Kidney tubule cell (primary cell): ENCODE measurements at regions not wholly inside any gene's neighbourhood (a gene's known extent, or its start where the extent isn't known, plus 50 kb on each side); places are given as distances from the start of the nearest gene placed in this dataset.

Source experiments
- DNase-seq: peaks from one replicate; pipeline ENCODE4 v3.0.0-alpha.2; 2018; ENCODE audit warnings: low spot score

DNA sequence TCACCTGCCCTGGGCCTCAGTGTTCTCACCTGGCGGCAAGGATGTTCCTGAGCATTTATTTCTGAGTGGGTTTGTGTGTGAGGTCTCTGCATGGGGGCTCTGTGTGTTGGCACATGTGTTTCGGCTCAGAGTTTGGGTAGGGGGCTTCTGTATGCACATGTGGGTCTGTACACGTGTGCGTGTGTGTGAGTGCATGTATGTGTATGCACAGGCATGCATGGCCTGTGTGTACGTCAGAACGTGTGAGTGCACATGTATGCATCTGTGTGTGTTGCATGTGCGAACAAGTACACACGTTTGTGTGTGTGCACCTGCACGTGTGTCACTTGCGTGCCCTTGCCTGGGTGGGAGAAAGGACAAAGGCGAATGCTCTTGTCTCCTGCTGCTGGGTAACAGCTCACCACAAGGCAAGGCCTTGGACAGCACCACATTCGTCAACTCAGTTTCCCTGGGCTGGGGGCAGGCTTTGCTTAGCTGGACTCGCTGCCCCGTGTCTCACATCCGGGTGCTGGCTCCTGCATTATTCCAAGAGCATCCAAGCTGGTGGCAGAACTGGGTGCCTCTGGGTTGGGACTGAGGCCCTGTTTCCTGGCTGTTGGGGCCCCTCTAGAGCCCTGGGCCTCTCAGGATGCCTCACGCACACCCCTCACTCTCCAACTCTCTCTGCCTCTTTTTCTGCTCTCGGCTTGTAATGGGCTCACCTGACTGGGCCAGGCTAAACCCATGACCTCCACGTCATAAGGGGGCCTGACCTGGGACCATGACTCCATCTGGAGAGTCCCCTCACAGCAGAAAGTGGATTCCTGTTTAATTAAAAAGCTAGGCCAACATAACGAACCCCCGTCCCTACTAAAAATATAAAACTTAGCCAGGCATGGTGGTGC is 153.6 kb upstream of the C14orf180 start:
- DNase-seq: no peak

DNA sequence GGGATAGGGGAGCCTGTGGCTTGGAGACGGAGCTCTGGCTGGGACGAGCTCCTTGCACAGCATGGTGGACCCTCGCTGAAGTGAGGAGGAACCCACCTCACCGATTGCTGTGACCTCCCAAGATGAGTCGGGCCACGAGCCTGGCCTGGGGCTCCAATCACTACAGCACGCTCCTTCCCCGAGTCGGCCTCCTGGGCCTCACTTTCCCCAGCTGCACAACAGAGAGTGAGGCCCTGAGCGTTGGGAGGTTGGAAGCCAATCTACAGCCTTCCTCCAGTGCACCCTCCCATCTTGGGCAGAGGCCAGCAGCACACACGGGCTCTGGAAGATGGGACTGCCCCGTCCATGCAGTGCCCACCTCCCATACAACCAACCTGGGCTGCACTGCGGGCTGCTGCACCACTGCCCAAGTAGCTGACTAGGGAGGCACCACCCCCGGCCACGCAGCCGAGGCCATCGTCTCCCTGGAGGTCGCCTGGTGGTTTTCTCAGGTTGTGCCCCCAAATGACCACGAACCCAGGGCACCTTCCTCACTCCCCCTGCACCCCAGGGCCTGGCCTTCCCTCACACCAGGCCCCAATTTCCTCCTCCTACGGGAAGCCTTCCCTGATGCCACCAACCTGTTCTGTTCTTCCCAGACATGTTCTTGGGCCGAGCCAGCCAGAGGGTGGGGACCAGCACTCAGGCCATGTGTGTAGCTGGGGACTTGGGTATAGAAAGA is 152.3 kb upstream of the C14orf180 start:
- no peak for DNase-seq

GRCh38 chr14:104428333-104428851 is 151.2 kb upstream of the C14orf180 start:
- DNase-seq: no peak

- DNase-seq: no peak
Measured at GRCh38 chr14:104428860-104429259, 150.7 kb upstream of the C14orf180 start.

DNA sequence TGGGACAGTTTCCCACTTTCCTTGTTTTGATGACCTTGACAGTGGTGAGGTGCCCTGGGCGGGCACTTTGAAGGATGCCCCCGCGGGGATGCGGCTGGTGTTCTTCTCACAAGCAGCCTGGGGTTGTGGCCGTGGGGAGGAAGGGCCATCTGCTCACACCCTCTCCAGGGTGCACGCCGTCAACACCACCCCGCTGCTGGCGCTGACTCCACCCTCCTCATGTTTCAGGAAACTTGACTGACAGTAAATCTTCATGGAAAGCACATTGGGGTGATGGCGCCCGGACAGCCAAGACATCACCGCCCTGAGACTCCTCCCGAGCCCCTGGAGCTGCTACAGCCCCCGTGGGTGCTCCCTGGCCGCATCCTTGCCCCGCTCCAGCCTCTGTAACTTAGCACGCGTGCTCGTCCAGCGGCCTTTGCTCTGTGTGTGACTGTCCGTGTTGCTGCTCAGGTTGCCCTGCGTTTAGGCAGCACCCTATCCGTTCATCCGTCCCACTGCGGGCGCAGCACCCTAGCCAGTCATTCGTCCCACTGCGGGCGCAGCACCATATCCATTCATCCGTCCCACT is 150.2 kb upstream of the C14orf180 start:
- no peak for DNase-seq

DNA sequence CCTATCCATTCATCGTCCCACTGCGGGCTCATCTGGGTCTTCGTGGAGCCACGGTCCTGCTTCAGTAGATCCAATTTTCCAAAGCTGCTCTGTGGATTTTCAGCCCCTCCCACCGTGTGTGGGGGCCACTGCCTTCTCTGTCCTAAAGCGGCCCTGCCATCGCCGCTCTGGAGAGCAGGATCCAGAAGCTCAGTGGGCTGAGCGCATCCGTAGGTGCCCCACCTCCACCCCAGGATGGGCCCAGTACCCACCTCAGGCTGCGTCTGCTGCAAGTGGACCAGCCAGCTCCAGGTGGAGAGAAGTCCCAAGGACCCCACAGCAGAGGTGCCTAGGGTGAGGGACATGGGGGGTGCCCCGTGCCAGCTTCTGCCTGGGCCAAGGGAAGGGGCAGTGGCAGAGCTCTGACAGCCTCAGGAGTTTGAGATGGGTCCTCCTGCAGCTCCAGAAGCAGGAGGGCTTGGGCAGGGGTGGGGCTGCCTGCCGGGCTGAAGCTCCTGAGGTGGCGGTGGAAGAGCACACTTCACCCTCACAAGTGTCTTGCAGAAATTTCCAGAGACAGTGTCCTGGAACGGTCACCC is 148.1 kb upstream of the C14orf180 start:
- no peak for DNase-seq

GRCh38 chr14:104431929-104432541 is 147.5 kb upstream of the C14orf180 start:
- DNase-seq: no peak

DNA sequence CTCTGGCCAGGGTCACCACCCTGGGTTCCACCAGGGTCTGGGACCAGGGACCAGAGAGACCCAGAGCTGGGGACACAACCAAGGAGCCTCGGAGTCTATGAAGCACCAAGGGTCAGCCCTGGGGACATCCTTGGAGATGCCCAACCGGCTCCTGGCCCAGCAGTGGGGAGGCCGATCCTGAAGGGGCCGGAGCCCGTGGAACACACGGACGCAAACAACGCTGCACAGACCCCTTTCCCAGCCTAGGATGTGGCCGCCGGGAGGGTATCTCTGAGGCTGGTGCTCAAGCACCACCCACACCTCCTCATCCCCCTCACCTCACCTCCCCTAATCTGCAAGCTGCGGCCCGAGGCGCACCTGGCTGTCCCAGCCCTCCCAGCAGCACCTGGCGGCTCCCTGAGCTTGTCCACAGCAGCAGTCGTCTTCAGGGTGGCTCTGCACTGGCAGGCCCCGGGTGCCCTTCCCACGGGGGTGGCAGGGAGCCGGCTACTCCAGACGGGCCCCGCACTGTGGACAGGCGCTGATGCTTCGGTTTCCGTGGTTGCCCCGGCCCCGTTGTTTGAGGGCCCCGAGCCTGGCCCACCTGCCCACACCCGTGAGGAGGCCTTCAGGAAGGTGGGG is 146.8 kb upstream of the C14orf180 start:
- DNase-seq: no peak

DNA sequence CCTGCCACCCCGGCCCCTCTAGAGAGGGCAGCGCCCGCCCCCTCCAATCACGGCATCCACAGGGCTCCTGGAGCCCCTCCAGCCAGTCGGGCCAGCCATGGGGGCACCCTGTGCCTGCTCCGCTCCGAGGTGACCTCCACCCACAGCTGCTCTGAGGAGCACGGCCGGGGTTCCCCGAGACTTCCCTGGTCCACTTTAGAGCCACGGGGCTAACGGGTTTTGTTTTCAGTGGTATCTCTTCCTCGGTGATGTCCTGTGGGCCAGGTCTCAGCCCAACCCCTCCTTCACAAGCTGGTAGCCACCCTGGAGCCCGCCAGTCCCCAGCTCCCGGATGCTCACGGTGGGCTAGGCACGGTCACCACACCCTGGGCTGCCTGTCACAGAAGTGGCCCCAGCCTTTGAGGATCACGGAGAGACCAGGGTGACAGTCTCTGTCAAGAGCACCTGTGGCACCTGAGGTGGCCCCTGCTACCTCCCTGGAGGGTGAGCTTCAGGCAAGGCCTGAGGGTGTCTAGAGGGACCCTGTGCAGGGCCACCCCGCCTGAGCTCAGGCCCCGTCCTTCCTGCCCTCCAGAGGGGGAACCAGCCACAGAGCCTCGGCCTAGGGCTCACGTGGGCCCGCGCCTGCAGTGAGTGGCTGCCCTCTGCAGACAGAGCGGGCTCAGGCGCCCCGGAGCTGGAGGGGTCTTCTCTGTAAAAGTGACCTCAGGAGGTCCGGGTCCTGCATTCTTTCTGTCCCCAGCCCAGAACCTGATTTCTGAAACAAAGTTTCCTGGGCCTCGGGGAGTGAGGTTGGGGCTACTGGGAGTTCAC is 146.0 kb upstream of the C14orf180 start:
- DNase-seq: no peak

GRCh38 chr14:104434214-104435076 is 145.1 kb upstream of the C14orf180 start:
- no peak for DNase-seq

DNA sequence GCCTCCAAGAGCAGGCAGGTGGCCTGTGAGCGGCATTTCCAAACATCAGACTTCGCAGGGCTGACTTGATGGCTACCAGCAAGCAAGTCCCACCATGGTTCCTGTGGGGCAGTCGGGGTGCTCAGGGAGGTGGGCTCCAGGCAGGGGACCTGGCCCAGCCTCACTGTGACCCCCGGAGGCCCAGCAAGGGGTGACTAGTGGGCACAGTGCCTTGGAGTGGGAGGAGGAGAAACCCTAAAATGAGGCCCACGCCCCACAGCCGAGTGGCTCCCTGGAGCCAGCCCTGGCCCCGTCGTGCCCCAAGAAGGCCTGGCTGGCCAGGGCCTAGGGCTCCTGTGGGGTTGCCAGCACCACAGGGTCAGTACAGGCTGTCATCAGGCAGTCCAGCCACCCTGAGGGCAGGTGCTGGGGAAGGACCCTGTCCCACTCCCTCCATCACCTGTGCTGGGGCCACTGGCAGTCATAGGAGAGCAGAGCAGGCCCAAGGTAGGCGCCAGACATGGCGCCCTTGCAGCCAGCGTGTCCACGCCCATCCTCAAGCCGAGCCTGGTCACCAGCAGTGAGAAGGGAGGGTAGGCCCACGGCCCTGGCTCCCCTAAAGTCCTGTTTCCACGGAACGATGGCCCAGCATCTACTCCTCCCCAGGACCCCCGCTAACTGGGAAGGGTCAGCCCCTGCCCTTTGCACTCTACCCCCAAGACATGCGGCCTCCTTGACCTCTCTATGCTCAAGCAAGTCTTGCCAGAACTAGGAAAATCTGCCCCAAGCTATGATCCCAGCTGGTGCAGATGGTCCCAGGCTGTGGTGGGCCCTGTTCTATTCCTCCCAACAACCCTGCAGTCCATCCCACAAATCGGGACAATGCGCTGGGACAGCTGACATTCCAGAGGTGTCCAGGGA is 144.2 kb upstream of the C14orf180 start:
- no peak for DNase-seq

DNA sequence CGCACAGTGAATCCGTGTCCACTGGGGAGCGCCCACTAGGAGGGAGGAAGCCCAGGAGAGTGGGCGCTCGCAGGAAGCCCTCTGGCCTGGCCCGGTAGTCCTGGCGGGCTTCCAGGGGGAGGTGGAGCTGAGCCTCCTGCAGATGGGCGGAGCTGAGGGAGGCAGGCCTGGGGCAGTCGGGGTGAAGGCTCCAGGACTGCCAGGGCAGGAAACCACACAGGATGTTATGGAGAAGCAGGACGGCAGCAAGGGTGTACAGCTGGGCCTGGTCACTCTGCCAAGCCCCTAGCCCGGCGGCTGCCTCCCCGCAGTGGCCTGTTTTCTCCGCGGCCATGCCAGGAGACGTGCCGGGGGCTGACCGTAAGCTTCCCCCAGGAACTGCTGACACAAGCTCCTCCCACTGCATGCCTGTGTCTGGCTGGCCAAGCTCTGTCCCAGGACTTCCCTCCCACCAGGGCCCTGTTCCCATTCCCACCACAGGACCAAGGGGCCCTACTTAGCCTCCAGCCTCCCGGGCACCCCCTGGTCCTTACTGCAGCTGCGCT is 143.4 kb upstream of the C14orf180 start:
- peak; percentile 43 for DNase-seq

DNA sequence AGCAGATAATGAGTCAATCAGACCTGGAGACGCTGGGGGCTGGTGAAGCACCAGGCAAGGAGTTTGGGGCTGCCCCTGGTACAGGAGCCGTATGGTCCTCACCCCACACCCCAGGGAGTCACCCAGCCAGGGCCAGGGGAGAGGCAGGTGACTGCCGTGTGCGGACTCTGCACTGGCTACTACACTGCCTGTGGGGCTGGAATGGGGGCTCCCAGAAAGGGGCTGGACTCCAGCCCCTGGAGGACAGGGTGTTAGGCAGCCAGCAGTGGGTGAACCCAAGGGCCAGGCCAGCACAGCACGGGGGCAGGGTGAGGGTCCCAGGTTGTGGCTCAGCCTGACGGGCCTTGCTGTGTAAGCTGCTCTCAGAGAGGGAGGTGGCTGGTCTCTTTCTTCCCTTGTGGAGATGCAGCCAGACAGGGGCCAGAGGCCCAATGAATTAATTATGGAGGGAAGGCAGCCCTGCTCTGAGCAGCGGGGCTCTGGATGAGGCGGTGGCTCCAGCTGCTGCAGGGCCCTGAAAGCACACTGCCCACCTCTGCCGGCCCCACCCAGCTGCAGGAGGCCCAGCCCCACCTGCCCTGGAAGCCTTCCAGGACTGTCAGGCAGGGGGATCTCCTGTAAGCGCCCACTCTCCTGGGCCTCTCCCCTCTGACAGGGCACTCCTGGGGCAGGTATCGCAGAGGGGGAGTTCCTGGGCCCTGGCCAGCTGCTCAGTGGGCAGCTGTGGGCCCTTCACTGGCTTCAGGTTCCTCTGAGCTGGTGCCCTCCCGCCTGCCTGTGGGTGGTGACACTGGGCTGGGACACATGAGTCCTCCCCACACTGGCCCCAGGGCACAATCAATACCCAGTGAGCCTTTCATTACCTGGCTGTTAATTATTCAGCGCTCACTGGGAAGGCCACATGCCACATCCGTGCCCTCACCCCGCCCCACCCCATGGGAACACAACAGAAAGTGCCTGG is 142.5 kb upstream of the C14orf180 start:
- DNase-seq: peak; percentile 32

DNA sequence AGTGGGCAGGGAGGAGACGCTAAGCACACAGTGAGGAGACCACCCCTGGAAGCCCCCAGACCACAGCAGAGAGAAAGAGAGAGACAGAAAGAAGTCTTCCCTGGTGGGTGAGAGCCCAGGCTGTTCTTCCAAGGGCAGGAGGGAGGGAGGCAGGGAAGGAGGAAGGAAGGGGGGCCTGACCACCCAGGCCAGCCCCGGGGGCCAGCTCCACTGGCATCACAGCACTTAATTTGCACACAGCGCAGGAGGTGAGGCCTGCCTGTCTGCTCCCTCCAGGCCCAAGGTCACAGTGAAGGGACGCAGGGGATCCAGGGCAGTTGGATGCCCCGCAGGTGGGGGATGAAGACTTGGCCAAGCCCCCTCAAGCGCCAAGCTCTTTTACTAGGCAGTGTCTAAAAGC is 141.9 kb upstream of the C14orf180 start:
- no peak for DNase-seq

- DNase-seq: no peak
Measured at GRCh38 chr14:104438166-104438887, 141.2 kb upstream of the C14orf180 start.

GRCh38 chr14:104439625-104440024 is 139.9 kb upstream of the C14orf180 start:
- DNase-seq: no peak
